Stomach (tissue), 4 donors: ENCODE measurements at regions not wholly inside any gene's neighbourhood (a gene's known extent, or its start where the extent isn't known, plus 50 kb on each side); places are given as distances from the start of the nearest gene placed in this dataset.

Source experiments
- CTCF ChIP-seq, 7 experiments: fragments of 450-650 bp in 4 of 7; fragments of 200-600 bp in 3 of 7; sonication (generic) in 3 of 7; IDR thresholded peaks; one replicate each; pipeline ENCODE4 v1.5.1; 2016 to 2019; ENCODE audit warnings: antibody characterized with exemption in 7 of 7, control low read depth in 2 of 7, mild to moderate bottlenecking in 1 of 7
- EP300 ChIP-seq: sonication (generic); formaldehyde crosslinking; IDR thresholded peaks from one replicate; pipeline ENCODE4 v1.6.1; 2017; ENCODE audit warnings: antibody characterized with exemption
- POLR2A ChIP-seq, 4 donors: fragments of 450-650 bp; IDR thresholded peaks; one replicate each; pipeline ENCODE4 v1.6.1; 2016; ENCODE audit warnings: antibody characterized with exemption in 4 of 4, control low read depth in 2 of 4, mild to moderate bottlenecking in 1 of 4, moderate library complexity in 1 of 4
- POLR2AphosphoS5 ChIP-seq, 3 donors: sonication (generic); formaldehyde crosslinking; IDR thresholded peaks; one replicate each; pipeline ENCODE4 v1.6.1; 2016; ENCODE audit warnings: antibody characterized with exemption in 3 of 3

DNA sequence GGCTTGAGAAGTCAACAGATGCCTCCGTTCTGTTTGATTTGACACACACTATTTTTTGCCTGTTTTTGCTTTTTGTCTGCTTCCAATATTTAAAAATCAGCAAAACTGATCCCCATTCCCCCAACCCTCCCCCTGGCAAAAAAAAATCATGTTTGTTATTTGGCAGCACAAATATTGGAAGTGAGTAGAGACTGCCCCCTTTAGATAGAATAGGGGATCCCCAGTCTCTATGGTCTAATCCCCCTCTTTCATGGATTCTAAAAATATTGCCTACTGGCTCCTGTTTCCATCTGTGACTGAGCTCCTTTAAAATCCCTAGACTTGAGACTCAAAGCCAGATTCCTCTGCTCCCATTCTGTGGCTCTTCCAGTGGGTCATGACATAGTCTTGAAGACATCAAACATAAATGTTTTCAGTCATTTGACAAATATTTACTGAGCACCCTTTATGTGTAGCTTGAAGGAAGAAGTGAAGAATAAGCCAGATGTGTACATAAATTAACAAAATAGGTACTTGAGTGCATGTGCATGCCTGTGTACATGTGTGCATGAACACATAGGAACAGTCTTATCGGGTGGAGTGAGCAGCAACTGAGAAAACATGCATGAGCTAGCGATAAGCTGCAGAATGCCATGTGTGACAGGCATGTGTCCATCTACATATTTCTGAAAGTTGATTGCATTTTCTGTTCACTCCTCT lies 101.2 kb downstream of the SALL1 start:
- TF ChIP-seq CTCF (IDR thresholded peaks at IDR 0.05) (no peak), POLR2A (IDR thresholded peaks at IDR 0.05) (no peak), EP300 (no peak), POLR2AphosphoS5 (IDR thresholded peaks at IDR 0.05) (no peak)
